ENCODE measurements at regions not wholly inside any gene's neighbourhood (a gene's known extent, or its start where the extent isn't known, plus 50 kb on each side); places are given as distances from the start of the nearest gene placed in this dataset.
A peak's percentile ranks its signal among the peaks of the same experiment; 100 is the strongest.

GRCh38 chr12:93323625-93324329 is 53.9 kb upstream of the NUDT4 start:
- no peaks in the 10 kb centered on the region for H3K36me3 Mint-ChIP-seq (ENCODE audit: low read depth)
- no peak for TF ChIP-seq CTCF (conservative IDR thresholded peaks at IDR 0.05)
- peak overlapping the region; percentile 0 for H3K27ac Mint-ChIP-seq (ENCODE audit: unreplicated experiment)
- no peak overlapping the region for H3K4me3 Mint-ChIP-seq
- H3K27me3 Mint-ChIP-seq (ENCODE audit: low read depth), result no peaks in the 10 kb centered on the region
- DNase-seq (ENCODE audit: low read depth, low spot score), result no peak
- H3K4me1 Mint-ChIP-seq, result peaks cover 21% of the 10 kb centered on the region
- no peaks in the 10 kb centered on the region for H3K9me3 Mint-ChIP-seq

GRCh38 chr12:93325855-93326254 is 51.9 kb upstream of the NUDT4 start:
- peaks cover 16% of the 10 kb centered on the region for H3K4me1 Mint-ChIP-seq
- TF ChIP-seq CTCF (conservative IDR thresholded peaks at IDR 0.05), result no peak
- no peaks in the 10 kb centered on the region for H3K9me3 Mint-ChIP-seq

More at GRCh38 chr12:93325855-93326254, 51.9 kb upstream of the NUDT4 start:
- Mint-ChIP-seq H3K27ac (ENCODE audit: unreplicated experiment) (no peak overlapping the region), H3K4me3 (no peak overlapping the region), H3K36me3 (ENCODE audit: low read depth) (no peaks in the 10 kb centered on the region), H3K27me3 (ENCODE audit: low read depth) (no peaks in the 10 kb centered on the region)
- no peak for DNase-seq (ENCODE audit: low read depth, low spot score)
